ENCODE measurements at regions not wholly inside any gene's neighbourhood (a gene's known extent, or its start where the extent isn't known, plus 50 kb on each side); places are given as distances from the start of the nearest gene placed in this dataset.

DNA sequence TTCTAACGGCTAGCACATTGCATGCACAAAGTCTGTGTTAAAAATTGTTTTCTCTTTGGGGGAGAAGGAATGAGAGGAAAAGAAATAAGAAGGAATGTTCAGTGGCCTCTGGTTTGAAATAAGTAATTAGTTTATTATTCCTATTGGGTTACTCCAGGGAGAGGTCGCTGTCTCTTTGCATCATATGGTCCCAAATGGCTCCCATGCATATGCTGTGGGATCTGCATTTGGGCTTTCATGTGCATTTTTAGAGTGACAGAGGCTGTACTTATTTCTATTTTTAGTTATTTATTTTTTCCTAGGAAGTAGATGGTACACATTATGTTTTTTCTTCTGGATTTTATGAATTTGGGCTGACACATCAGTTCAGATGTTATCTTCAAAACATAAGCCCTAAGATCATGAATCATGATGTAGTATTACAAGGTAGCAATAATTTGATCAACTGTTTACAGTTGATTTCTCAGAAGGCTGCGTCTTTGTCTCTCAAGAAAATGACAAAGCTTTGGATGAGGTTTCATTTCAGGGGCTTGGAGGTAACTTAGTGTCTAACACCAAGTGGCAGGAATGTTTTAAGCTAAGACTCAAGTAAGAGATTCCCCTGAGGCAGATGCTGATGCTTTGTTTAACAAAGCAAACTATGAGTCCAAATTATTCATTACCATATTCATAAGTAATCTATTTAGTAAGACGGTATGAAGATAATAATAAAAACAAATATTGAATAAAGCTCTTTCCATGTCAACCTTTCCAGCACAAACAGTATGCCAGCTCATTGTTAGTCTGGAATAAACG is 247.7 kb downstream of the NSUN3 start:
- no peak overlapping the region for H3K4me3 ChIP-seq (ENCODE audit: low read length)
- TF ChIP-seq, protein P1, sequence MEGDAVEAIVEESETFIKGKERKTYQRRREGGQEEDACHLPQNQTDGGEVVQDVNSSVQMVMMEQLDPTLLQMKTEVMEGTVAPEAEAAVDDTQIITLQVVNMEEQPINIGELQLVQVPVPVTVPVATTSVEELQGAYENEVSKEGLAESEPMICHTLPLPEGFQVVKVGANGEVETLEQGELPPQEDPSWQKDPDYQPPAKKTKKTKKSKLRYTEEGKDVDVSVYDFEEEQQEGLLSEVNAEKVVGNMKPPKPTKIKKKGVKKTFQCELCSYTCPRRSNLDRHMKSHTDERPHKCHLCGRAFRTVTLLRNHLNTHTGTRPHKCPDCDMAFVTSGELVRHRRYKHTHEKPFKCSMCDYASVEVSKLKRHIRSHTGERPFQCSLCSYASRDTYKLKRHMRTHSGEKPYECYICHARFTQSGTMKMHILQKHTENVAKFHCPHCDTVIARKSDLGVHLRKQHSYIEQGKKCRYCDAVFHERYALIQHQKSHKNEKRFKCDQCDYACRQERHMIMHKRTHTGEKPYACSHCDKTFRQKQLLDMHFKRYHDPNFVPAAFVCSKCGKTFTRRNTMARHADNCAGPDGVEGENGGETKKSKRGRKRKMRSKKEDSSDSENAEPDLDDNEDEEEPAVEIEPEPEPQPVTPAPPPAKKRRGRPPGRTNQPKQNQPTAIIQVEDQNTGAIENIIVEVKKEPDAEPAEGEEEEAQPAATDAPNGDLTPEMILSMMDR (IDR thresholded peaks at IDR 0.05; ENCODE audit: insufficient read depth, low read depth, low read length, missing control alignments): no peak
- no peak for DNase-seq (ENCODE audit: low read depth)

DNA sequence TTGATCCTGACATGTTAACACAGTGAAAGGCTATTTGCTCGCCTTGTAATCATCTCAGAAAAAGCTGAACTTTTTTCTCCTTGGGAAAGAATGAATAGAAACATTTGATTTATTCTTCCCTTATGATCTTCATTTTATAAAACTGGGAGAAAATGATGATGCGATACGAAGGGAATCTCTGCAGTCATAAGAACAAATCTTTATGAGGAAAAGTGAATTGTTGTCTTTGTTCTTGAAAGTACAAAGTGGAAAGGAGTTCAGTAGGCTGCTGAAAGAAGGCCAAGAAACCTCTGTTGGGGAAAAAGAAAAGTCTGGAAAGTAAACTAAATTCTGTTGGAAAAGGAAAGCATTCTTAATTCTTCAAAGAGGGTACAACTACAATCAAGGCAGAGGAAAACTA is 248.8 kb downstream of the NSUN3 start:
- no peak for DNase-seq (ENCODE audit: low read depth)
- TF ChIP-seq, protein P1 (IDR thresholded peaks at IDR 0.05; ENCODE audit: insufficient read depth, low read depth, low read length, missing control alignments): no peak
- no peak overlapping the region for H3K4me3 ChIP-seq (ENCODE audit: low read length)

DNA sequence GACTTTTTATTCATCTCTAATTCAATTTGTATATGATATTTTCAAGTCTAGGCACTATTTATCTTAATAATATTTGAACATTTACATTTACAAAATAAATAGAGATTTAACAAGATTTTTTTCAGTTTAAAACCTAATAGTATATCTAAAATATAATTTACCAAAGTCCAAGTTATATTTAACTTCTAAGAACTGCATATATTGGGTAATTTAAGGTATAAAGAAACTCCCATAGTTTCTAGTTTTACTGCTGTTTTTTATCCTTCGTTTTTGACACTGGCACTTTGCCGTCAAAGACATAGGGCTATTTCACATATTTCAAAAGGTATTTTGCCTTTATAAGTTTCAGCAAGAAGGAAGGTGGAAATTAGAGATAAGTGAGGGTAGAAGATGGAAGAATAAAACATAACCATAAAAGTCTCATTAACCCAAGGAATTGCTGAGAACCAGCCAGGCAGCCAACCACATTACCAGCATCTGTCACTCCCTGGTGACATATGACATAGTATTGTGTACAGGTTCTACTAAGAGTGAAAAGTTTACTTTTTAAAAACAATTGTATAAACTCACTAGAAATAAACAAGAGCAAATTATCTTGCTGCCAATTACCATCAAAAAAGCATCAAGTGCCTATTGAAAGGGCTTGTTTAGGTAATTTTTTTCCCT is 251.5 kb downstream of the NSUN3 start:
- no peak overlapping the region for H3K4me3 ChIP-seq (ENCODE audit: low read length)
- no peak for DNase-seq (ENCODE audit: low read depth)
- TF ChIP-seq, protein P1 (IDR thresholded peaks at IDR 0.05; ENCODE audit: insufficient read depth, low read depth, low read length, missing control alignments): no peak

DNA sequence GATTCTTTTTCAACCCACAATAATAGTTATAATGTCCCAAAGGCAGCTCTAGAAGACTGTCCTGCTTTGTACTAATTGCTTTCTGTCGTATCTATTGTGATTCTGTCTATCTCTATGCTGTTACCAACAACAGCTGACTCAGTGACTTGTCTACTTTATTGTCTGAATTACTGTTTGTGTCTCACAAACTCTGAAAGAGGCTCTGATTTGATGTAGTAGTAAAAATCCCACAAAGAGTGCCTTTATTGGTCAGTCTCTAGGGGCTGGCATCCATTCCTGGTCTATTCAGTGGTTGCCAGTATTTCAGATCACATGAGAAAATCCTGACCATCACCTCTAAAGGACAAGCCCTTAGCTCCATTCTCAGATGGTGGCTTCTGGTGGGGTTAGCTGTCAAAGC is 254.2 kb downstream of the NSUN3 start:
- no peak overlapping the region for H3K4me3 ChIP-seq (ENCODE audit: low read length)
- DNase-seq (ENCODE audit: low read depth): no peak
- TF ChIP-seq, protein P1 (IDR thresholded peaks at IDR 0.05; ENCODE audit: insufficient read depth, low read depth, low read length, missing control alignments): no peak

DNA sequence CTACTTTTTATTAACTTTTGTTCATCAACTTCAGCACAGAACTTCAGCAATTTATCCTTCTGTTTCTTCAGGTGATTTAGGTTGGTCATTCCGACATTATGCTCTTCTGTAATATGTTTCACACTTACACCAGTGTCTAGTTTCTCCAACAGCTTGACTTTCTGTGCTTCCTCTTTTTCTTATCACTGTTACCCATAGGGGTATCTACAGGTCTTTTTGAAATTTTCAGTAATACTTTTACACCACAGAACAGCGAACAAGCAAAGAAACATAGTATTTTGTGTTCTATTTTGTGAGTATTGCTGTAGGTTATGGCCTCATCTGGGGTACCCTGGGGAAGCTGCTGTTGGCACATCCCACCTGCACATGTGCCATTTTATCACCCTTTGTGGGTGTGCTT is 260.7 kb downstream of the NSUN3 start:
- TF ChIP-seq, protein P1 (IDR thresholded peaks at IDR 0.05; ENCODE audit: insufficient read depth, low read depth, low read length, missing control alignments): no peak
- no peak for DNase-seq (ENCODE audit: low read depth)

DNA sequence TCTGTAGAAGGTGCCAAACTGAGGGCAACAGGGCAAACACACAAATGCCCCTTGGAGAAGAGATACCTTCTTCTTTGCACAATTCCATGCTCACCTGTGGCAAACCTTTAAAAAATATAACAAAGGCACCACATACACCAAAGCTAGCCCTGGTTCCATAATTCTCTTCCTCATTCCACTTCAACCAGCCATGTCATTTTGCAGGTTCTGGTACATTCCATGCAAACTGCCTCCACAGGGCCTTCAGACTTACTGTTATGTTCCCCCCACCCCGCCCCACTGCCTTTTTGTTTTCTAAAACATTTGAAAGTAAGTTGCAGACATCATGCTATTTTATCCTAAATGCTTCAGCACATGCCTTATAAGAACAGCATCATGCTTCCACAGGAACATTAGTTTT is 269.0 kb downstream of the NSUN3 start:
- no peak for DNase-seq (ENCODE audit: low read depth)
- no peak overlapping the region for H3K4me3 ChIP-seq (ENCODE audit: low read length)
- TF ChIP-seq, protein P1 (IDR thresholded peaks at IDR 0.05; ENCODE audit: insufficient read depth, low read depth, low read length, missing control alignments): no peak

More for the DNA sequence above, 260.7 kb downstream of the NSUN3 start:
- H3K4me3 ChIP-seq (ENCODE audit: low read length): no peak overlapping the region

All from epithelial cell of esophagus (primary cell).